Endothelial cell of umbilical vein (primary cell): ENCODE measurements at regions not wholly inside any gene's neighbourhood (a gene's known extent, or its start where the extent isn't known, plus 50 kb on each side); places are given as distances from the start of the nearest gene placed in this dataset.
"Not testable (repeated sequence)": the region's sequence is repeated elsewhere in the genome, so short reads cannot be mapped to it uniquely, and the experiment has no call there.

Experiments
- BruUV-seq: library from RNA; stranded (reverse); fragments of 400-500 nt; replicated peaks from 2 replicates; lab custom pipeline; 2021; lab: Mats Ljungman, UMichigan
- CTCF ChIA-PET: fragments of 300-600, 350-600 bp; sonication (Branson Sonifier 250); formaldehyde crosslinking; loops from one replicate; lab custom pipeline; 2021; ENCODE audit warnings: antibody characterized with exemption, inconsistent platforms; lab: Charles Lee
- POLR2A ChIA-PET: fragments of 300-600, 350-600 bp; sonication (Branson Sonifier 250); formaldehyde crosslinking; loops from one replicate; lab custom pipeline; 2021; ENCODE audit warnings: antibody characterized with exemption, inconsistent platforms; lab: Charles Lee
- DNase-seq: peaks from one replicate; pipeline ENCODE4 v3.0.0-alpha.2; 2011; ENCODE audit warnings: low read depth, low spot score
- FAIRE-seq: peaks from 2 replicates; lab custom pipeline; 2011; peaks lifted over from hg19 to GRCh38; lab: Jason Lieb, UNC
- H2AFZ ChIP-seq: 2 replicates; pipeline ENCODE4 v1.6.0; 2012; ENCODE audit warnings: low read depth, low read length, control low read depth, inconsistent platforms
- H3K27ac ChIP-seq: 2 replicates; pipeline ENCODE4 v1.5.1; 2011; ENCODE audit warnings: low read depth, mild to moderate bottlenecking, control low read depth, low read length, moderate library complexity; ENCODE audit not compliant: insufficient read depth
- H3K27me3 ChIP-seq, 2 experiments: 2 replicates each; pipeline versions ENCODE4 v1.6.0 to v1.6.1; 2011; ENCODE audit warnings: low read length in 2 of 2, mixed read lengths in 1 of 2; ENCODE audit not compliant: control insufficient read depth in 2 of 2, insufficient read depth in 2 of 2
- H3K36me3 ChIP-seq, 2 experiments: 2 replicates in 1 of 2; 3 replicates in 1 of 2; pipeline ENCODE4 v1.5.1; 2011; ENCODE audit warnings: low read length in 2 of 2, mild to moderate bottlenecking in 1 of 2, moderate library complexity in 1 of 2; ENCODE audit not compliant: control insufficient read depth in 2 of 2, insufficient read depth in 2 of 2; ENCODE audit errors: extremely low read depth in 1 of 2
- H3K4me1 ChIP-seq: 3 replicates; pipeline ENCODE4 v1.5.1; 2011; ENCODE audit warnings: mild to moderate bottlenecking, low read length; ENCODE audit not compliant: control insufficient read depth, insufficient read depth; ENCODE audit errors: extremely low read depth
- H3K4me2 ChIP-seq: 2 replicates; pipeline ENCODE4 v1.6.1; 2011; ENCODE audit warnings: low read length, control low read depth, mixed read lengths; ENCODE audit not compliant: insufficient read depth
- H3K4me3 ChIP-seq, 3 experiments: fragments of 200-600 bp in 1 of 3; sonication (generic), shearing (Covaris generic) in 1 of 3; replicated peaks in 1 of 3; 2 replicates each; pipeline ENCODE4 v1.5.1; 2011 to 2016; ENCODE audit warnings: control low read depth in 3 of 3, low read length in 3 of 3, mild to moderate bottlenecking in 2 of 3, inconsistent platforms in 1 of 3, low read depth in 1 of 3, moderate library complexity in 1 of 3; ENCODE audit not compliant: insufficient read depth in 1 of 3
- H3K79me2 ChIP-seq: 2 replicates; pipeline ENCODE4 v1.6.0; 2012; ENCODE audit warnings: low read length, inconsistent platforms; ENCODE audit not compliant: control insufficient read depth, insufficient read depth
- H3K9ac ChIP-seq: replicated peaks from 2 replicates; pipeline ENCODE3; 2011; ENCODE audit warnings: low read length, control low read depth; ENCODE audit not compliant: insufficient read depth; ENCODE audit errors: extremely low read depth
- H3K9me1 ChIP-seq: replicated peaks from 3 replicates; pipeline ENCODE4 v1.6.0; 2011; ENCODE audit warnings: mild to moderate bottlenecking, low read length; ENCODE audit not compliant: control insufficient read depth, insufficient read depth; ENCODE audit errors: extremely low read depth
- H3K9me3 ChIP-seq: replicated peaks from 2 replicates; pipeline ENCODE4 v1.5.1; 2012; ENCODE audit warnings: low read length, inconsistent platforms; ENCODE audit not compliant: control insufficient read depth, insufficient read depth
- H4K20me1 ChIP-seq: replicated peaks from 2 replicates; pipeline ENCODE3; 2011; ENCODE audit warnings: mild to moderate bottlenecking, low read length; ENCODE audit not compliant: control insufficient read depth, insufficient read depth; ENCODE audit errors: extremely low read depth
- EZH2 ChIP-seq: IDR thresholded peaks from 2 replicates; pipeline ENCODE4 v1.6.1; 2012; ENCODE audit warnings: borderline replicate concordance, low read depth, mild to moderate bottlenecking, moderate library complexity, low read length, inconsistent platforms; ENCODE audit not compliant: severe bottlenecking
- FOS ChIP-seq: IDR thresholded peaks from 2 replicates; pipeline ENCODE4 v1.6.1; 2011; ENCODE audit warnings: mild to moderate bottlenecking, low read length, moderate library complexity, borderline replicate concordance; ENCODE audit not compliant: insufficient read depth
- MYC ChIP-seq: IDR thresholded peaks from one replicate; pipeline ENCODE4 v1.6.1; 2011; ENCODE audit warnings: mild to moderate bottlenecking, low read depth, low read length
- POLR2AphosphoS5 ChIP-seq: IDR thresholded peaks from 2 replicates; pipeline ENCODE4 v1.6.1; 2012; ENCODE audit warnings: low read depth, mild to moderate bottlenecking, control low read depth, low read length, moderate library complexity; ENCODE audit not compliant: insufficient read depth
- dilution Hi-C: fragments of 300-500 bp; cut with MboI; formaldehyde crosslinking; loops from one replicate; pipeline ENCODE4 v1.15.0; 2019; ENCODE audit warnings: low sequenced_read_pairs; ENCODE audit not compliant: extremely low pct_ligation_motif_present
- intact Hi-C: fragments of 100-400 bp; cut with micrococcal nuclease; formaldehyde crosslinking; loops from one replicate; pipeline ENCODE4 v1.10.0; 2022

GRCh38 chr1:83332308-83332707, 666.6 kb downstream of the TTLL7 start:
- H3K79me2 ChIP-seq, intact Hi-C loops, dilution Hi-C loops, H3K27ac ChIP-seq, BruUV-seq, H3K4me2 ChIP-seq, POLR2A ChIA-PET, H3K4me1 ChIP-seq, H3K9ac ChIP-seq, H2AFZ ChIP-seq, H3K9me1 ChIP-seq, CTCF ChIA-PET, H3K9me3 ChIP-seq, H4K20me1 ChIP-seq, H3K4me3 ChIP-seq, DNase-seq, FAIRE-seq, H3K27me3 ChIP-seq, H3K36me3 ChIP-seq: not testable (repeated sequence)

GRCh38 chr1:83318366-83318765, 680.6 kb downstream of the TTLL7 start:
- Histone ChIP-seq H3K9me3 (no peaks in the 10 kb centered on the region), H3K4me3 (no peak overlapping the region), H3K9ac (no peak overlapping the region), H3K9me1 (no peaks in the 10 kb centered on the region), H3K4me2 (no peak overlapping the region), H3K27ac (no peak overlapping the region), H3K4me1 (no peaks in the 10 kb centered on the region), H4K20me1 (no peaks in the 10 kb centered on the region), H2AFZ (no peak overlapping the region), H3K79me2 (no peaks in the 10 kb centered on the region), H3K27me3 (no peaks in the 10 kb centered on the region), H3K36me3 (no peaks in the 10 kb centered on the region)
- CTCF ChIA-PET, result no interaction called here
- BruUV-seq, result no TSS peak
- no peak for TF ChIP-seq POLR2AphosphoS5
- TF ChIP-seq MYC, result no peak
- no peak for TF ChIP-seq FOS
- TF ChIP-seq EZH2, result no peak
- intact Hi-C loops, result no loop called here
- POLR2A ChIA-PET, result no interaction called here
- dilution Hi-C loops, result no loop called here
- no peak for DNase-seq
- no peak for FAIRE-seq

GRCh38 chr1:83315446-83315845, 683.5 kb downstream of the TTLL7 start:
- DNase-seq, dilution Hi-C loops, H2AFZ ChIP-seq, H3K4me1 ChIP-seq, H4K20me1 ChIP-seq, FAIRE-seq, H3K4me3 ChIP-seq, intact Hi-C loops, H3K27me3 ChIP-seq, H3K9me1 ChIP-seq, H3K79me2 ChIP-seq, H3K27ac ChIP-seq, CTCF ChIA-PET, BruUV-seq, POLR2A ChIA-PET, H3K36me3 ChIP-seq, H3K9me3 ChIP-seq, H3K4me2 ChIP-seq, H3K9ac ChIP-seq: not testable (repeated sequence)

GRCh38 chr1:83310161-83310560, 688.8 kb downstream of the TTLL7 start:
- intact Hi-C loops, H3K9me3 ChIP-seq, dilution Hi-C loops, H4K20me1 ChIP-seq, H3K4me1 ChIP-seq, H3K79me2 ChIP-seq, H3K27ac ChIP-seq, H3K27me3 ChIP-seq, DNase-seq, POLR2A ChIA-PET, H3K9ac ChIP-seq, H3K4me3 ChIP-seq, H3K9me1 ChIP-seq, H3K4me2 ChIP-seq, H3K36me3 ChIP-seq, CTCF ChIA-PET, H2AFZ ChIP-seq, FAIRE-seq, BruUV-seq: not testable (repeated sequence)
